ENCODE measurements at regions not wholly inside any gene's neighbourhood (a gene's known extent, or its start where the extent isn't known, plus 50 kb on each side); places are given as distances from the start of the nearest gene placed in this dataset.

DNA sequence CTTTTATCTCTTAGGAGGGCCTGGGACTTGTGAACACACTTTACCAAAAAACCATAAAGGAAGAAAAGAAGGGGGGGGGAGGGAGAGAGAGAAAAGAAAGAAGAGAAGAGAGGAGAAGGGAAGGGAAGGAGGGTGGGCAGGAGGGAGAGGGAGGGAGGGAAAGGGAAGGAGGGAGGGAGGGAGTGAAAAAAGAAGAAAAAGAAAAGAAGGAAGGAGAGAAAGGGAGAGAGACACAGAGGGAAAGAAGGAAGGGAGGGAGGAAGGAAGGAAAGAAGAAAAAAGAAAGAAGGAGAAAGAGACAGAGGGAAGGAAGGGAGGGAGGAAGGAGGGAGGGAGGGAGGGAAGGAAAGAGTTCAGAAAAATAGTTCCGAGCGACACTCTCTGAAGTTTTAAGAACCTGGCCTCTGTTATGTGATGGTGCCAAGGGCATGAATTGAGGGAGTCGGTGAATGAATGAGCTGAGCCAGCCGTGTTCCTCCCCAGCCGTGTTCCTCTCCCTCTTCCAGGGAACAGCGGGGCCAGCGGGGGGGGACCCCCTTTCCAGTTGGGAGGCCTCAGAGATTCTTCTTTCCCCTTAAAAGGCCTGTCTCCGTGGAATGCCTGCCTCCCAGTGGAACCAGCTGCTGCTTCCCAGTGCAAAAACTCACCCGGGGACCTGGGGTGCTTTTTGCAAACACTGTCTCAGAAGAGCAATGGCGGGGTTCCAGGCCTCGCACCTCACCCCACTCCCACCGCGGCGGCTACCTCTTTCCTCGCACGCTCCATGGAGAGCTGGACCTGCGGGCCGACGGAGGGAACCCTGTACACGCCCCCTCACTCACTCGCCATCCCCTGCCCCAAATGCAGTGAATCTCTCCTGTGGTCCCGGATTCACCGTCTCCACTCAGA, 84.1 kb downstream of the FOXL3 start:
- no peaks in the 10 kb centered on the region for H3K9me3 ChIP-seq
- peaks cover 17% of the 10 kb centered on the region for H3K27me3 ChIP-seq (ENCODE audit: low read depth)
- peaks cover 5% of the 10 kb centered on the region for H3K4me1 ChIP-seq
- H3K27ac ChIP-seq, result no peak overlapping the region
- DNase-seq (no peak), ATAC-seq (no peak)
- intact Hi-C loops (cut with DNase I), result no loop called here
- TF ChIP-seq, protein P1, sequence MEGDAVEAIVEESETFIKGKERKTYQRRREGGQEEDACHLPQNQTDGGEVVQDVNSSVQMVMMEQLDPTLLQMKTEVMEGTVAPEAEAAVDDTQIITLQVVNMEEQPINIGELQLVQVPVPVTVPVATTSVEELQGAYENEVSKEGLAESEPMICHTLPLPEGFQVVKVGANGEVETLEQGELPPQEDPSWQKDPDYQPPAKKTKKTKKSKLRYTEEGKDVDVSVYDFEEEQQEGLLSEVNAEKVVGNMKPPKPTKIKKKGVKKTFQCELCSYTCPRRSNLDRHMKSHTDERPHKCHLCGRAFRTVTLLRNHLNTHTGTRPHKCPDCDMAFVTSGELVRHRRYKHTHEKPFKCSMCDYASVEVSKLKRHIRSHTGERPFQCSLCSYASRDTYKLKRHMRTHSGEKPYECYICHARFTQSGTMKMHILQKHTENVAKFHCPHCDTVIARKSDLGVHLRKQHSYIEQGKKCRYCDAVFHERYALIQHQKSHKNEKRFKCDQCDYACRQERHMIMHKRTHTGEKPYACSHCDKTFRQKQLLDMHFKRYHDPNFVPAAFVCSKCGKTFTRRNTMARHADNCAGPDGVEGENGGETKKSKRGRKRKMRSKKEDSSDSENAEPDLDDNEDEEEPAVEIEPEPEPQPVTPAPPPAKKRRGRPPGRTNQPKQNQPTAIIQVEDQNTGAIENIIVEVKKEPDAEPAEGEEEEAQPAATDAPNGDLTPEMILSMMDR (IDR thresholded peaks at IDR 0.05), result no peak
- H3K4me3 ChIP-seq, result no peak overlapping the region
- H3K36me3 ChIP-seq, result no peaks in the 10 kb centered on the region

DNA sequence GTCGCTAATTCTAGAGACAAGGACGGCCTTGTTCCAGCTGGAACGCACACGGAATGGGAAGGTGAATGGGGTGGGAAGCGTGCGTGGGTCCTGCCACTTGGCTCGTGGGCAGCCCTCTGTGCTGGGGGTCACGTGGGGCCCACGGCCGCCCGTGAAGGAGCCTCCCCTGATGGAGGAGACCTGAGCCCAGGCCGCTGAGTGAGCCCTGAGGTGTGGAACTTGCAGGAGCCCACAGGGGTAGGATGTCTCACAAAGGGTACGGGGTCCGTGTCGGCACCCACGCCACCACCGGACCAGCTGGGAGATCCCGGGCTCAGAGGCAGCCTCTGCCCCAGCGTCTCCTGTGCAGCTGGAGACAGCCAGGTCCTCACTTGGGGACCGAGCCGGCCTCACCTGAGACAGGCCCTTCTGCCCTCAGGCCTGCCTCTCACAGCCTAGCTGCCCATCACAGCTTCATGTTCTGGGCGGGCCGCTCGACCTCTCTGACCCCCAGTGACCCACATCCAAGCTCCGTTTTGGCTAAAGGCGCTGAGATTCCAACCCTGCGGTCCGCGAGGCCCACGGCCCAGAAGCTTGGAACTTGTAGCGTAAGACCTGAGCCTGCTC, 84.8 kb downstream of the FOXL3 start:
- intact Hi-C loops (cut with DNase I), result no loop called here
- no peak for DNase-seq
- Histone ChIP-seq H3K27me3 (ENCODE audit: low read depth) (peaks cover 17% of the 10 kb centered on the region), H3K4me3 (no peak overlapping the region), H3K4me1 (peaks cover 11% of the 10 kb centered on the region), H3K9me3 (no peaks in the 10 kb centered on the region), H3K27ac (no peak overlapping the region), H3K36me3 (no peaks in the 10 kb centered on the region)
- TF ChIP-seq, protein P1 (IDR thresholded peaks at IDR 0.05), result no peak
- ATAC-seq, result no peak

DNA sequence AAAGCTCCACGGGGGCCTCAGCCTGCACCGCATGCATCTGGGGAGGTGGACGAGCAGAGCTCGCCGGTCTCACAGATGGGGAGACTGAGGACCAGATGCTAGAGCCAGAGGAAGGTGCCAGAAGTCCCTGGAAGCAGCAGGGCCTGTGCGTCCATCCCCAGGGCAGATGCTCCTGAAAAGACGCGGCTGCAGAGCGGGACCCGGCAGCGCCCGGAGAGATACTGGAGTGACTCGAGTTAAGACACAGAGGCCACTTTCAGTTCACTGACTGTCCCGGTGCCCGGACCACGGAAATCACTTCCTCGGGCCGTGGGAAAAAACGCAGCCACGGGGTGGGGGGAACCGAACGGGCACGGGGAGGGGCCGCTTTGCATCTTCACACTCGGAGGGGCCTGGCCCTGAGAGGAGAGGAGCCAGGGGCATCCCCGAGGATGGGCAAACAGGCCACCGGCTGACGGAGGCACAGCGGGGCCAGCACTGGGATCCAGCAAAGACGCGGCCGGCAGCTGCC, 85.4 kb downstream of the FOXL3 start:
- intact Hi-C loops (cut with DNase I), result no loop called here
- TF ChIP-seq, protein P1 (IDR thresholded peaks at IDR 0.05), result no peak
- peaks cover 17% of the 10 kb centered on the region for H3K27me3 ChIP-seq (ENCODE audit: low read depth)
- no peak overlapping the region for H3K4me3 ChIP-seq
- H3K9me3 ChIP-seq, result no peaks in the 10 kb centered on the region
- H3K4me1 ChIP-seq, result peaks cover 16% of the 10 kb centered on the region
- ATAC-seq (no peak), DNase-seq (no peak)
- H3K27ac ChIP-seq, result no peak overlapping the region
- no peaks in the 10 kb centered on the region for H3K36me3 ChIP-seq

DNA sequence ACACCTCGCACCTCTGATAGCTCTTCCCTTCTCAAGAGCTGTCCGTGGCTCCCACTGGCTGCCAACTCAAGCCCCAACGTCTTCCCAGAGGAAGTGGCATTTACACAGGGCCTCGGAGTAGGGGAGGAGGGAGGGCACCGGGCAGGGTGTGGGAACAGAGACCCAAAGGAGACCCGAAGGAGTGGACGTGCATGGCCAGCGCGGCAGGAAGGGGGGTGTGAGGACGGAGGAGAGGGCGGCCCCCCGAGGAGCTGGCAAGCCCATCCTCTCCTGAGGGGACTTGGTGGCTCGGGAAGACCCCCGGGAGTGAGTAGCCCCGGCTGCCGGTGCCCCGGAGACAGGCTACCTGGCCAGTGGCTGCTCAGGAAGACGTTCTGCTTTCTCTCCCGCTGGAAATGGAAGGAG, 85.9 kb downstream of the FOXL3 start:
- Histone ChIP-seq H3K9me3 (no peaks in the 10 kb centered on the region), H3K27ac (no peak overlapping the region), H3K4me1 (peaks cover 19% of the 10 kb centered on the region), H3K36me3 (no peaks in the 10 kb centered on the region), H3K4me3 (no peak overlapping the region), H3K27me3 (ENCODE audit: low read depth) (peaks cover 17% of the 10 kb centered on the region)
- DNase-seq (no peak), ATAC-seq (no peak)
- intact Hi-C loops (cut with DNase I), result no loop called here
- TF ChIP-seq, protein P1 (IDR thresholded peaks at IDR 0.05), result no peak

DNA sequence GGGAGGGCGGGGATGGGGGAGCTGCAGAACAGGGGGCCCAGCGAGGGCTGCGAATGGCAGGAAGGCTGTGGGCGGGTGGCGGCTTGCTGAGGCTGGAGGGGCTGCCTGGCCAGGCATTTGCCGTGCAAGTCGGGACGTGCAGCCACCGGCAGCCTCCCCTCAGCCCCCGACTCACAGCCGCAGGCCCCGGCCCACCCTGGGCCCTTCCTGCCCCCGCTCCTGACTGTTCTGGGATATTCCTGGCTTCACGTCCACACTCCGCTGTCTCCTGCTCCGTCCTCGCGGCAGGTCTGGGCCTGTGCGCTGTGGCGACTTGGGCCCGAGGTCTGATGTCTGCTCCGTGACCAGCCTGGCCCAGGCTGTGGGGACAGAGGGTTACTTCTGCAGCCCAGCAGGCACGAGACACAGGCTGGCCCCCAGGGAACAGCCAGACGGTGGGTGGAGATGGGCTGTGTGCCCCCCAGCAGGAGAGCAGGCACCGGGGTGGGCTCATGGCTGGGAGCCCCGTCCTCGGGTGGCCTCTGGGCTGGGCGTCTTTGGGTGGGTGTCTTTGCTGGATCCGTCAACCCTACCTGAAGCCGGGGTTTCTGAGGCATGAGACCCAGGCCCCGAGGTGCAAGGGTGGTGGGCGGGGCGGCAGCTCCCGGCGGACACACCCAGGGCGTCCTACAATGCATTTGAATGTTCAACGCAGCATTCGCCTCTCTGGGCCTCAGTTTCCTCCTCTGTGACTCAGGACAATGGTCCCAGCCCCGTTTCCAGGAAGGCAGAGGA, 86.5 kb downstream of the FOXL3 start:
- TF ChIP-seq, protein P1 (IDR thresholded peaks at IDR 0.05), result no peak
- intact Hi-C loops (cut with DNase I), result no loop called here
- no peak overlapping the region for H3K4me3 ChIP-seq
- H3K9me3 ChIP-seq, result no peaks in the 10 kb centered on the region
- H3K36me3 ChIP-seq, result no peaks in the 10 kb centered on the region
- ATAC-seq (no peak), DNase-seq (no peak)
- H3K4me1 ChIP-seq, result peaks cover 25% of the 10 kb centered on the region
- no peak overlapping the region for H3K27ac ChIP-seq
- H3K27me3 ChIP-seq (ENCODE audit: low read depth), result peaks cover 17% of the 10 kb centered on the region

All from lower lobe of right lung (tissue), 2 donors.